ENCODE measurements at regions not wholly inside any gene's neighbourhood (a gene's known extent, or its start where the extent isn't known, plus 50 kb on each side); places are given as distances from the start of the nearest gene placed in this dataset.

DNA sequence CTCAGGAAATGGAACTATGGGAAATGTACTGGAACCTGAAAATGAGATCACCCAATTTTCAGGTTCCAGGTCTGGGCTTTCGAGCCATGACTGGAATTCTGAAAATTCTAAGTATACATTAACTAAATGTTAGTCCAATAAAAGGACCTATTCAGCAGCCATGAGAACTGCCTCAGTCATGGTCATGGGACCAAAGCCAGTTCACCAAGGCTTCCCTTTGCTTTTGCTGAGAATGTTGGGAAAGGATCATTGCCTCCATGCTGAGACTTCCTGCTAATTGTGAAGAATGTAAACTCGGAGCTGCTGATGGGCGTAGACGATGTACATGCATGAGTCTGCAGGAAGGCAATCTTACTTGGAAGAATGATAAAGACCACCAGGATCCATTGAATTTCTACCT lies 624.4 kb upstream of the SOX11 start:
- DNase-seq (ENCODE audit: low read depth): no peak

DNA sequence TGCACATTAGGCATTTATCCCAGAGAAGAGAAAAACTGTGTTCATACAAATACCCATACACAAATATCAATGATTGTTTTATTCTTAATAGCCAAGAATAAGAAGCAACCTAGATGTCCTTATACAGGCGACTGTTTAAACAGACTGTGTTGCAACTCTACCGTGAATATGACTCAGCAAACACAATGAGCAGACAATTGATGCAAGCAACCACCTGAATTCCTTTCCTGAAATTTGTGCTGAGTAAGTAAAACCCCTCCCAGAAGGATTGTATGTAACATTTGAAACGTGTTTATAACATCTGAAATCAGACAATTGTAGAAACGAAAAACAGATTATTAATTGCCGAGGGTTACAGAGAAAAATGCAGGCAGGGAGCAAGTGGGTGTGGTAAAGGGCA lies 621.9 kb upstream of the SOX11 start:
- DNase-seq (ENCODE audit: low read depth): no peak

DNA sequence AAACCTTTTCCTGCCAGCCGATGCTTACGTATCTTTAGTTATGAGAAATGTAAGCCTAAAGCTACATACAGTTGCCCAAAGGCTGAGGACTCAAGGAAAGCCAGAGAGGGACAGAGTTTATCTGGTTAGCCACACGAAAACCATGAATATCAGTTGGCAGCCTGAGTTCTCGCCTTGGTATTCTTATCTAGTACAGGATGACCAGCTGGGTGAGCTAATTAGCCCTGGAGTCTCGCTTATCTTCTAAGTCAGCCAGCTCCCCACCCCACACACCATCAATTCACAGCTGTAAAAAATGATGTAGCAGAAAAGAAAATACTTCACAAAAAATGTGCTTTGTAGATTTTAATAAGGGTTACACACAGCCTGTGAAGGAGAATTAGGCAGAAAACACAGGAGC lies 617.5 kb upstream of the SOX11 start:
- no peak for DNase-seq (ENCODE audit: low read depth)

DNA sequence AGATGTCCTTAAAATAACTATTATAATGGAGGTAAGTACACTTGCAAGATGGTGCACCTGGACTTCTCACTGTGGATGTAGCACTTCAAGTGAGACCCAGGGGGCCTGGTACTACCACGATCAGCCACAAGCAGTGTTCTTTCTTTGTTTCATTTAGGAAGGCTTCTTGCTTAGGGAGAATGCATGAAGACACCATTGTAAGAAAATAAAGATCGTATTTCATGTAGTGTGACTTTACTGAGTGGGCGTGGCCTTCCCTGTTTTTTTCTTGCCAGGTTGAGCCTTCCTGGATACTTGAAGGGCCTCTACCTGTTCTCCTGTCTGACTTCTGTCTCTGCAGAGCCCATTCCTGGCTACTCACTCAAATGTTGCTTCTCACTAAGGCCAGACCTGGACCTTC lies 615.6 kb upstream of the SOX11 start:
- no peak for DNase-seq (ENCODE audit: low read depth)

DNA sequence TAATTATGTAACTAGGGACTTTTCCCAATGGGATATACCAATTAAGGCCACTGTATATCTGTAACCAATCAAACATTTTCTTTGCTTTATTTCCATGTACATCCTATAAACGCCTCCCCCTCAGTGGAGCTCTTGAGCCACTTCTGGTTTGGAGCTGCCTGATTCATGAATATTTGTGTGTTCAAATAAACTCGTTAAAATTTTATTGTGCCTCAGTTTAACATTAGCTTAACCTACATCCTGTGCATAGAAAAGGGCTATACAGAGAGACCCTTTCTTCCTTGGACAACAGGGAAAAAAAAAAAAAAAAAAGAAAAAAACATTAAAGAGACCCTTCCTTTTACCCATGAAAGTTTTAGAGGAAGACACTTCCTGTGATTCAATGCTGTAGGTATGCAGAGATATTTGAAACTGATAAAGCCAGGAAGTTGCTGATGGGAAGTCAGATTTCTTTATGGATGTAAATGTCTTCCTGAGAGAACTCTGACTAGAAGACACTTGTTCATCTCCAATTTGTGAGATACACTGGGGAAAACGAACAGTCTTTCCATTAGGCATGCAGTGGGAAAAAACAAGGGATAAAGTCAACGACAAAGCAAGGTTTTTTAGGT lies 614.6 kb upstream of the SOX11 start:
- DNase-seq (ENCODE audit: low read depth): no peak

DNA sequence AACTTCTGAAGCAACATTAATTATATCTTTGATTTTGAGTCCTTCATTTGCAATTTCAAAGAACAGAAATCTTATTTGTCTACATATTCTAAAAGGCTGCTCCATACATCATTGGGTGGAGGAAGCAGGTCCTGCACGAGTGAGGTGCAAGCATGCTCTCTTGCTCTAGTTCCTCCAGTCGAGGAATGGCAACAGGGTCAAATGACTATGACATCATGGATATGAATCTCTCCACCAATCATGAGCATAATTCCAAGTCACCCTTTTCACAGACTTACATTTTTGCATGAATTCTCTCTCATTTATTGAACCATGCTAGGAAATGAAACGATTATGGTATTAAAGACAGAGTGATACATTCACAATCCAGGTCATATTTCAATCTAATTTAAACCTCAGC lies 608.8 kb upstream of the SOX11 start:
- no peak for DNase-seq (ENCODE audit: low read depth)

DNA sequence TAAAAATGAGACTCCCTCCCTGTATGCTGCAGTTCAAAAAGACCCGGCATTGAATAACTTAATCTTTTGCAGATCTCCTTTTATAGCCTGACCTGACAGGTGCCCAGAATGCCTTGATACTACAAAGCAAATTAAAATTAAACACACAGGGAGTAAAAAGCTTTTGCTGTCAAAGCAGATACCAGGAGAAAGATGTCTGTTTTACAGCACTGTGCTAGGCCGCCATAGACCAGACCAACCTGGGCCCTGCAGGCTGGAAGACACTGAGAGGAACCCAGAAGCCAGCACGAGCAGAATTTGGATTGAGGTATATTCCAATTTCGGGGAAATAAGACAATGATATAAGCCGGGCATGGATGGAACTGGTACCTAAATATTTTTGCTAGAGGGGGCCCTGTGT lies 602.8 kb upstream of the SOX11 start:
- no peak for DNase-seq (ENCODE audit: low read depth)

DNA sequence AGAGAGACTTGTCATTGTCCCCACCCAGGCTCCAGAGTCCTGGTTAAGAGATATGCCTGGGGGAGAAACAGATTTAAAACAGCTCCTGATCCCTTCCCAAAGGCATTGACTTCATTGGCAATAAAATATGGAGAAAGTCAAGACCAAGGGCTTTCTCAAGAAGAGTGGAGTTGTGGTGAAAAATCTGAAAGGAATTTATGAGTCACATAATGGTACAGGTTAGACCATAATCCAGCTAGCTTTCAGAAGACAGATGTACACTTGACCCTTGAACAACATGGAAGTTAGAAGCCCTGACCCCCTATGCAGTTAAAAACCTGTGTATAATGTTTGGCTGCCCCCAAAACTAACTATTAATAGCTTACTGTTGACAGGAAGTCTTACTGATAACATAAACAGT lies 599.1 kb upstream of the SOX11 start:
- DNase-seq (ENCODE audit: low read depth): no peak

DNA sequence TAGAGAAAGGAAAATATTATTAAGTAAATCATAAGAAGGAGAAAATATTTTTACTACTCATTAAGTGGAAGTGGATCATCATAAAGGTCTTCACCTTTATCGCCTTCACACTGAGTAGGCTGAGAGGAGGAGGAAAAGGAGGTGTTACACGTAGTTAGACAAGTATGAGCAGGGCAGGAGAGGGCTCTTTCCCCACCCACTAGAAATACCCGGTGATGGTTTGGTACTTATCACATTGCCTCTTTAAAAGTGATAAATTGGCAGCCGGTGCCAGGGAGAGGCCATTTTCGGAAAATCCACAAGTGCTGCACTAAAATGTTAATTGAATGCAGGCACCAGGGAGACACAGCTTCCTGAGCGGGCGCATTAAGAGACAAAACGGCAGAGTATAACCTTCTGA lies 598.7 kb upstream of the SOX11 start:
- no peak for DNase-seq (ENCODE audit: low read depth)

DNA sequence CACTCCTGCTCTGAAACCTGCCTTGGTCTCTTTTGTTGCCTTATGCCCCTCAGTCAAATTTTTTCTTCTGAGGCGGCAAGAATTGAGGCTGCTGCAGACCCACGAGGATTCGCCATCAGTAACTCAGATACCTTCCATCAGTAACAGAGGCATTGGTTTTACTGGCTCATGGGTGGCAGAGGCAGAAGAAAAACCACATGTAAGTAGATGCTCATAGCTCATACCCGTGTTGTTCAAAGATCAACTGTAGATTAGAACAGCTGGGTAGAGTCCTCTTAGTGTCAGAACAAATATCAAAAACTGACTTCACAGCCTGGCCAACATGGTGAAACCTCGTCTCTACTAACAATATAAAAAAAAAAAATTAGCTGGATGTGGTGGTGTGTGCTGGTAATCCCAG lies 598.0 kb upstream of the SOX11 start:
- no peak for DNase-seq (ENCODE audit: low read depth)

DNA sequence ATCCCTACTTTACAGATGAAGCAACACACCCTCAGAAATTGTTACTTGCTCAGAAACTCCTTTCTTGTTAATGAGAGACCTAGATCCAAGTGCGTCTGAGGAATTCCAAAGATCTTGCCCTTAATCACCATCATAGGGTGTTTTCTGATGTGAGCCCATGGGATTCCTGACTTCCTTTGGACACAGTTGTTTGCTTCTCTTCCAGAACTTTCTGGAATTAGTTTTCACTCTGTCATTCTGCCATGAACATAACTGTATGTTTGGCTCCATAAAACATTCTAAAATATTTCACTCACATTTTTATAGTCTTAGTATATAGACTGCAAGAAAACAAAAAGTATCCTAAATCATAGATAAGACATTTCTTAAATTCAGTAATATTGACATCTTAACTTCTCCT lies 593.9 kb upstream of the SOX11 start:
- no peak for DNase-seq (ENCODE audit: low read depth)

DNA sequence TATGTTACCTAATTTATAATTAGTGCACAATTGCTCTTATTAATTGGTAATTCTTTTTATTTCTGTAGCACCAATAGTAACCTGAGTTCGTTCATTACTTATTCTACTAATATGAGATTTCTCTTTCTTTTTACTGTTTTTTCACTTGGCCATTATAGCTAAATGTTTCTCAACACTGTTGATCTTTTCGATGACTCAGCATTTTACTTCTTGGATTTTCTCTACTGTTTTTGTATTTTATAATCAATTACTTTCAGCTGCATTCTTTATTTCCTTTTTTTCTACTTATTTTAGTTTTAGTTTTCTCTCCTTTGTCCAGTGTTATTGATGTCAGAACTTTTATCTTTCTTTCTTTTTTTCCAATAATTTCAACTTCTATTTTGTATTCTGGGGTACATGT lies 589.4 kb upstream of the SOX11 start:
- DNase-seq (ENCODE audit: low read depth): no peak

DNA sequence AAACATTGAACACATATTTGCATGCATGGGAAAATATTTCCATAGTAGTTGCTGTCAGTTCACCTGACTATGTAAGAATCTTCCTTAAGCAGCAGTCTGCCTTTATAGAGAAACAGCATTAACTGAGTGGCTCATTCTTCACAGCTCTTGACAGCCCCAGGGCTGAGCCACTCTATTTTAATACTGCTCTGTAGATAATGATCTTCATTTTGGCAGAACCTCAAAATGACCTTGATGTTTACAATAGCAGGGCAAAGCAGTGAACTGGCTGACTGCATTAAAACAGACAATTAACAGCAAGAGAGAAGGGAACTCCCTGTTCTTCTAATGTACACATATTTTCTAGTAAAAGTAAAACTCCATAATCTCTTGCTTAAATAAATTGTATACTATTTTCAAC lies 580.6 kb upstream of the SOX11 start:
- no peak for DNase-seq (ENCODE audit: low read depth)

DNA sequence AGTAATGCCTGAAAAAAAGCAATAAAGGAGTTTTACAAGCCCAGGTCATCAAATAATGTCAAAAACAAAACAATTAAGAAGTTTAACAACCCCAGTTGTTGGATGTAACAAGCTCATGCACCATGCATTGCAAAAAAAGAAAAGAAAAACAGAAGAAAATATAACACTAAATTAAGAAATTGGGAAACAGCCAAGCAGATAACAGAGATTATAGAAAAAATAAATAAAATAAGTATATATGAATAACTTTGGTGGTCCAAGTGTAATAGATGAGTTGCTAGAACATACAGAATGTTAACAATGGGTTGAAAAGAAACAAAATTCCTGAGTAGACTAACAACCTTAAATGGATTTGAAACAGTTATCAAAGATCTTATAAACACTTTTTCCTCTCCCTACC lies 573.1 kb upstream of the SOX11 start:
- DNase-seq (ENCODE audit: low read depth): no peak

DNA sequence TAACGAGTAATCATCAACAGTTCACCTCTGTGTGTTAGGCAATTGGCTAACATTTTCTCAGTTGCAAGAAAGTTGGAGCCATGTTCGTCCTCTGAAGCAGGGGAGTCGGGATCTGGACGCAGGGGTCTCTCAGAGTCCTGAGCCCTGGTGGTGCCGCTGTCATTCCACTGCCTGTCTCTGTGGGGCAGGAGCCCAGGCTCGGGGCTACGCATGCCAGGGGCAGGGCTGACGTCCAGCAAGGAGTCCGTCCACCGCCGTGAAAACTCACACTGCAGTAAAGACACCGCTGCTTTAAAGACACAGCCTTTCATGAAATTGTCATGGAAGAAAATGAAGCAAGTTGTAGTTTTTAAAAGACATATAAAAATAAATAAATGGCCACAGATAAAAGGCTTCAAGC lies 571.1 kb upstream of the SOX11 start:
- DNase-seq (ENCODE audit: low read depth): no peak

DNA sequence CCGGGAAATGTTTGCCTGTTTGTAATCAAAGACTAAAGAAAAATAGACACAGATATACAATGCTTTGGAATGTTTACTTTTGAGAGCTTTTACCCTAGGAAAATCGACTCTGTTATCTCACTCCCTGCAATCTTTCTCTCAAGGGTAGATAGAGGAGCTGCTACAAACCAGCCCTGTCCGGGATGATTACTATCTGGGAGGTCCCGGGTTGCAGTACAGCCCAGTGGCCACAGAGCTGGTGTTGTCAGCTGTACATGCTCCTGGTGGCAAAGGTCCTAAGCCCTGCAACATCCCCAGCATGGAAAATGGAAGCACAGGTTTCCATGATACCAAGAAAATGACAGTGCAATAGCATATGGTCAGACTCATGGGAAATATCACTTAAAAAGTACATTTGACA lies 570.5 kb upstream of the SOX11 start:
- no peak for DNase-seq (ENCODE audit: low read depth)

DNA sequence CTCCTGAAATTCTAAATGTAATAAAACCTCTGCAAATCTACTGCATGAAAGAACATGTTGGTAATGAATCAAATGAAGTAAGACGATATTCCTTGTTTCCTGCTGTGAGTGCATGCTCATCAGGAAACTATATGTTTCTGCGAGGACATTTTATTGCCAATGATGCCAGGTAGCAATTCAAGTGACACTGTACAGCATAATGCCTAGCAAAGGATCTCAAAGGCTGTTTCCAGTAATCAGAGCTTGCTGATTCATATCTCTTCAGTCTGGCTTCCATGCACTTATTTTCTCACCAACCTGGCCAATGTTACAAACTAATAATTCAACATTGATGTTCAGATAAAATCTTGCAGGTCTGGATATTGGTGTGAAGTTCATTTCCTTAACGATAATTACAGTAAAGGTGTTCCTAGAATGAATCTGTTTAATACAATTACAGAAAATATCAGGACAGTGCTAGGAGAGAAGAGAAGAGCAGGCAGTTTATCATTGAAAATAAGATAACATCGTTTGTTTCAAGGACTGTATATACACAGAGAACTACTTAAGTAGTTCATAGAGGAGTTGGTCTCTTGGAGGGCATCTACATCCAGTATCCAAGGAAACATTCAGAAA lies 568.5 kb upstream of the SOX11 start:
- no peak for DNase-seq (ENCODE audit: low read depth)

DNA sequence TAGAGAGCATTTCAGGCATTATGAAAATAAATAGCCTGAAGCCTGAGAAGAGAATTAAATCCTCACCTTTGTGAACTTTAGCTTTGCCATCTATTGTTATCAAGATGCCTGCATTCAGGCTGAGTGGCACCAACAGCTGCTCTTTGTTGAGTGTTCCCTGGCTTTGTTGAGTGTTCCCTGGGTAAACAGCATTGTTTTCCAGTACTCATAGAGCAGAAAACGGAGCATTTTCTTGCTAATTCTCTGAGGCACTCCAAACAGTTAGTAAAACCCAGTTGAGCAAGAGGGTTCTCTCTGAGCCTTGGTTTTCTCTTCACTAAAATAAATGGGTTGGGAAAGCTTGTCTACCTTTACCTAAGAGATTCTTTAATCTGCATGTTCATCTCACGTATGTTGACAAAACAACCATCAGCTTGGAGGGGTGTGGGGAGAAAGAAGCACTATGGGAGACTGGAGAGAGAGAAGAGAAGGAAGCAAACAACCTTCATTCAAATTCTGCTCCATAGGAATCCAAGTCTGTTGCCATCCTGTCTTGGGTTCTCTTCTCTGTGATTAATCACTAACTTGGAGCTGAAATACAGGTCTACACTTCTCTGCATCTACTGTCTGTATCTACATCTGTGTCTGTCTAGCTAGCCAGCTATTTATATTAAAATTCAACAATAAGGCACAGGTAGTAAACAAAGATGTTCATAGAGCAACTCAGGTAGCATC lies 567.0 kb upstream of the SOX11 start:
- no peak for DNase-seq (ENCODE audit: low read depth)

DNA sequence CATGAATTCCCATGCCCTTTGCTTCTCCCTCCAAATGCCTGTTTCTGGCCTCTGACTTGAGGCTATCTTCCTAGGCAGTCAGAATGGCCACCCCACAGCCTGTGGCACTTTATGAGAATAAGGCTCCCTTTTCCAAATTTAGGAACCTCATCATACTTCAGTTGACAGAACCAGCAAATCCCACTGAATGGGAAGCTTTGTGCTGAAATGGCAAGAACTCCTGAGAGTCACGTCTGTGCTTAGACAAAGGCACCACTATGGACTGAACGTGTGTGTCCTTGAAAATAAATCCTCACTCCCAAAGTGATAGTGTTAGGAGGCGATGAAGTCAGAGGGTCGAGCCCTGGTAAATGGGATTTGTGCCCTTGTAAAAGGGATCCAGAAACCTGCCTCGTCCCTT lies 559.9 kb upstream of the SOX11 start:
- no peak for DNase-seq (ENCODE audit: low read depth)

DNA sequence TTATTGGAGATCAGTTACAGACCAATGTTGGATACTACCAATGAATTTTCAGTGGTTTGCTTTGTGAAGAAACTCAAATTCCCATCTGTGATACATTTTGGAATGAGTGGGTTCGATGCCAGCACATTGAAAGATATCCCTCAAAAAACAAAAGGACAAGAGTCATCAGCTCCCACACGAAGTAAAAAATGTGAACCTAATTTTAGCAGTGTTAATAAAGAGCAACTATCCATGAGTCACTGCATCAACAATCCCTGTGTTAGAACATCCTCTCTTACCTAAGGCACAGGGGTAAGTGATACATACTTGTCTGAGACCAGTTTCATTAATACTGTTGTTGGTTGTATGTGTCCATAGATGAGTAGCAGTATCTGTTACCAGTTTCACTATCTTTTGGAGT lies 551.8 kb upstream of the SOX11 start:
- no peak for DNase-seq (ENCODE audit: low read depth)

DNA sequence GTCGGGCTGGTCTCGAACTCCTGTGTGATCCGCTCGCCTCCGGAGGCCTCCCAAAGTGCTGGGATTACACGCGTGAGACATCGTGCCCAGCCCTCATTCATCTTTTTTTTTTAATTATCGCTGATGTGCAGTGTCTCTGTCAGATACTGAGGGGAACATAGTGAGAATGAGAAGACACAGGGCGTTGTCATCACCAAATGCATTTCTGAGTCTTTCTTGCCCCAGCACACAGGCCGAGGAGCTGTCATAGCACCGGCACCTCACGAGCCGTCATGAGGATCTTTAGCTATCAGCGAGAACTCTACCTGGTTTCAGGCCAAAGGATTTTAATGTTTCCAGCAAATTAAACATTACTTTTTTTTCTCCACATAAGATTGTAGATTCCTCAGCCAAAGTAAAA lies 548.0 kb upstream of the SOX11 start:
- DNase-seq (ENCODE audit: low read depth): no peak

DNA sequence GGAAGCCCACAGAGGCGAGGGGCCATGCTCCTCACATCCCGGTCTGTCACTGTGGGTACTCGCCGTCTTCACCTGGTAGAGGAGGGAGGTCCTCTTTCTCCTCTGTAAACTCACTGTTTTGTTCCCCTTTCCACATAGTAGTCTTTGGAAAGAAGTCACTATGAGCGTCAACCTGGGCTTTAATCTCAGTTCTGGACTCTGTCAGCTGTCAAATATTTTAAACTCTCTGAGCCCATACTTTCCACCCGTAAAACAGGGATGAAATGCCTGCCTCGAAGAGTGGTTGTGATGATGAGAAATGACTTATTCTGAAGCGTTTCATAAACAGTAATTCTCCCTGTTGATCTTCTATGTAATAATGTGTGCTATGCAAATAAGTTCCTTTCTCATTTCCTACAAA lies 547.1 kb upstream of the SOX11 start:
- no peak for DNase-seq (ENCODE audit: low read depth)

DNA sequence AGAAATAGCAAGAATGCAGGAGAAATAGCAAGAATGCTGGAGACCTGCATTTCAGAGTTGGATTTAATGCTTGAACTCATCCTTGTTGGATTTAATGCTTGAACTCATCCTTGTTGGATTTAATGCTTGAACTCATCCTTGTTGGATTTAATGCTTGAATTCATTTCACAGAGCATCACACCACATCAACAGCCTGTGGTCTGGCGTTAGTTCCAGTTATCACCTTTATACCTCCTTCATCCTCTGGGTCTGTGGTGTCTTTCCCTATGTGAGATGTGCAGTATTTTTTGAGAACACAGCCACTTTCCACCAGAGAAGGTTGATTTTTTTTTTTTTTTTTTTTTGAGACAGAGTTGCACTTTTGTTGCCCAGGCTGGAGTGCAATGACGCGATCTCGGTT lies 546.4 kb upstream of the SOX11 start:
- no peak for DNase-seq (ENCODE audit: low read depth)

Data from fibroblast of the conjunctiva (primary cell).